RCC 7860 (cell line): ENCODE measurements at regions not wholly inside any gene's neighbourhood (a gene's known extent, or its start where the extent isn't known, plus 50 kb on each side); places are given as distances from the start of the nearest gene placed in this dataset.

Experiments
- DNase-seq: peaks from one replicate; pipeline ENCODE4 v3.0.0-alpha.2; 2015; ENCODE audit warnings: low spot score
- FAIRE-seq: peaks from 2 replicates; lab custom pipeline; 2012; peaks lifted over from hg19 to GRCh38; lab: Jason Lieb, UNC

- FAIRE-seq (no peak), DNase-seq (no peak)
Observed at GRCh38 chr2:105653302-105653701, 91.4 kb upstream of the NCK2 start.

DNA sequence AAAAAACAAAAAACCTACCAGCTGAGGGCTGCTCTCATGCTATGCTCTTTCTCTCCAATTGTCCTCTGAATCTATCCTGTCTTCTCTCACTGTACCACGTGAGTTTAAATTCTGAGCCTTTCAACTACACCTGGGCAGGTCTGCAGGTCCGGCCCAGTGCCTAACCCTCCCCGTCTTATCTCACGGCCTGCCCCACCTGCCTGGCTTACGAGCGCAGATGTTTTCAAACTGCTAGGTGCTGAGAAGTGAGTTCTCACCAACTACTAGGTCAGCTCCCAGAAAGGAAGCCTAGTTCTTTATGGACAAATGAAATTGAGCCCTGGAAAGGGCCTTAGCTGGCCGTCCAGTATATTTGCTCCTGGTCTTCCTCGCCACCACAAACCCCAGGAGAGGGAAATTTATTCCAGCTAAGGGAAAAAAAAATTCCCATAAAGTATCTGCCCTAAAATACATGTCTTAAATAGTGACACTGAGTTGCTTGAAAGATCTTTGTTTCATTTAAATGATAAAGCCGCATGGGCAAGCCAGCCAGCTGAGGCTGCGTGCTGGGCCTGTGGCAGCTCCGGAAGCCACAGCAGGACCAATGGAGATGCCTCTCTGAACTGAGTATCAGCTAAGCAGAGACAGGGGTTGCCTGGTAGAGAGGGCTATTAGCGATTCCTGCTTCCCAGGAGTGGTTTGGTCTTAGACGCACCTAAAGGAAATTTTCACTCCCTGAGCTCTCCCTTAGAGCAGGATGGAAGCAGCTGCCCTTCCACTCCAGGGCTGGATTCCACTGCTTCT lies 92.5 kb upstream of the NCK2 start:
- no peak for FAIRE-seq

GRCh38 chr2:105649534-105649933 lies 95.2 kb upstream of the NCK2 start:
- FAIRE-seq (no peak), DNase-seq (no peak)

More for the DNA sequence above, 92.5 kb upstream of the NCK2 start:
- no peak for DNase-seq

- FAIRE-seq, result no peak
- DNase-seq, result no peak
Observed at GRCh38 chr2:105647731-105648130, 97.0 kb upstream of the NCK2 start.

GRCh38 chr2:105646774-105647076 lies 98.0 kb upstream of the NCK2 start:
- FAIRE-seq, result no peak
- DNase-seq, result no peak

GRCh38 chr2:105645938-105646773 lies 98.6 kb upstream of the NCK2 start:
- FAIRE-seq (no peak), DNase-seq (no peak)

- no peak for FAIRE-seq
- DNase-seq, result no peak
Observed at GRCh38 chr2:105645031-105645937, 99.4 kb upstream of the NCK2 start.

DNA sequence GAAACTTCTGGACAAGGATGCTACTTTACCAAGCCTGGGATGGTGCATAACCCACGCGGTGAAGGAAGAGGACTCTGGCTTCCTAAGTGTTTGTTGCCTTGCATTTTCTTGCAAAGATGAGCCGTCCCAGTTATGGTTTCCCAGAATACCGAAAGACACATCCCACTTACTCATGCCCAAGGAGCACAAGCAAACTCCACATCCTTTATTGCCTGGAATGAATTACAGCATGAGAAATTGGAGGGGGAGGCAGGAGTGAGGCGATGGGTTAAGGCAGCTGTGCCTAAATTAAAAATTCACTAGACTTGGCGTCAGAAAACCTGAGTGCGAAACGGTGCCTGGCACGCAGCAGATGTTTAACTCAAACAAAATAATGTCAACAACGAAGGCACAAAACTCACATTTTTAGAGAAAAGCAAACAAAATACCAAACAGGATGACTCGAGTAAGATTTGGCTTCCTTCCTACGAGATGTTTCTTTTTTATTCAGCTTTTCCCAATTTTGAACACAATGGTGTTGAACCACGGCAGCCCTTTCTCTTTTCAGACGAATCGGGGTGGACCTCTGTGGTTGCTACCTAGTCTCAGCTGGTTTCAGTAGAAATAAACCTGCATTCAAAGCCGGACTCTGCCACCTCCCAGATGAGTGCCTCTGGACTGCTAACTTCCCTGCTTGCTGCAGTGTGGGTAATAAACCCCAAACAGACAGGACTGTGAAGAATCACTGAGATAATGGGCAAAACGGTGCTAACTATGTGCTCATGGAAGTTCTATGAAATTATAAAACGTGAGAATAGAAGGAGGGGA lies 100.3 kb upstream of the NCK2 start:
- no peak for FAIRE-seq

GRCh38 chr2:105643405-105644173 lies 101.1 kb upstream of the NCK2 start:
- DNase-seq (no peak), FAIRE-seq (no peak)

More for the DNA sequence above, 100.3 kb upstream of the NCK2 start:
- no peak for DNase-seq

DNA sequence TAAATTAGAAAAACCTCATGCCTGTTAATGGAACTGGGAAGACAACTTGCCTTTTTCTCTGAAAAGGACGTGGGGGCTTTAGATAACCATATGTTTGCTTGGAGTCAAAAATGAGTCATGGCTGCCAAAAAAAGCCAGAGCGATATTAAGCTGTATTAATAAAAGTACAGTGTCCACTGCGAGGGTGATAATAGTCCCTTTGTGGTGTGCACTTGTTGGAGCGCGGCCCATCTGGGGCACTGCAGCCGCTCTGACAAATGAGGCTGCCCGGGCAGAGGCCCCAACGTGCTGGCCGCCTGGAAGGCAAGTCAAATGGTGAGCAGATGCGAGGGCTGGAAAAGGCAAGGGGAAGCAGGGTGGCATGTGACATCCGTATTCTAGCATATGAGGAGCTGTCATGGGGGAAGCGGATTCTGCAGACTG lies 103.3 kb upstream of the NCK2 start:
- no peak for FAIRE-seq

GRCh38 chr2:105640246-105640645 lies 104.5 kb upstream of the NCK2 start:
- DNase-seq, result no peak

More for the DNA sequence above, 103.3 kb upstream of the NCK2 start:
- DNase-seq, result no peak

GRCh38 chr2:105636109-105636740 lies 108.5 kb upstream of the NCK2 start:
- DNase-seq (no peak), FAIRE-seq (no peak)

More at GRCh38 chr2:105640246-105640645, 104.5 kb upstream of the NCK2 start:
- FAIRE-seq, result no peak

DNA sequence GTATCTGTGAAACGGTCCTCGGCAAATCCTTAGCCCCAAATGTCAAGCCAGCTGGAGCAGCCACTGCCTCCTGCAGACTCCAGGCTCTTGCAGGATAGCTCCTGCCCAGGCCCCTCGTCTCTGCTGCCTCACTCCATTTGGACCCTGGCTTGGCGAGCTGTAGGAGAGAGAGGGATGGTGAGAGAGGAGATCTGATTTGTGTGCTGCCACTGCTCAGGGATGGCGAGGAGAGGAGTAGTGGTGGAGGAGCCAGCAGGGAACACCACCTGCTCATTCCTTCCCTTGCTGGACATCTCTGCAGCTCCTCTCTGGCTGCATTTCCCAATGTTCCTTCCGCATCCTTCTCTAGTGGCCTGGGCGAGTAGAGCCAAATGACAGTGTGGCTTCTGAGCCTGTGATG lies 109.1 kb upstream of the NCK2 start:
- DNase-seq (no peak), FAIRE-seq (no peak)

- FAIRE-seq (no peak), DNase-seq (no peak)
Observed at GRCh38 chr2:105634198-105634597, 110.5 kb upstream of the NCK2 start.

GRCh38 chr2:105631922-105632321 lies 112.8 kb upstream of the NCK2 start:
- FAIRE-seq, result no peak
- no peak for DNase-seq

GRCh38 chr2:105631011-105631410 lies 113.7 kb upstream of the NCK2 start:
- DNase-seq (no peak), FAIRE-seq (no peak)

DNA sequence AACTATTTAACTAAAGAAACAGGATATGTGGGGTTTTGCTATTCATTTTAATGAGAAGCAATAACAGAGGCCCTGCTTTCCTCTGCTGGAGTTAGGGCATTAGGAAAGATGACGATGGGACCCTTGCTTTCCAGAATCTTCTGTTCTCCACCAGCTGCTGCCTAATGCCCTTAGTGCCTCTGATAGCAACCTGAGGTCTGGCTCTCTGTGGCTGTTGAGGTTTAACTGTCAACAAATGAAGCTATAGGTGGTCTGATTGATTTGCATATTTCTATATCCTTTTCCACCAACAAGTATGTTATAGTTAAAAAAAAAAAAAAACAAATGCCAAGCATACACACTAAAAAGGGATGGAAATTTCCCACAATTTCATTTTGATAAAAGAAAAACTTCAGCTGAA lies 115.1 kb upstream of the NCK2 start:
- FAIRE-seq (no peak), DNase-seq (no peak)

DNA sequence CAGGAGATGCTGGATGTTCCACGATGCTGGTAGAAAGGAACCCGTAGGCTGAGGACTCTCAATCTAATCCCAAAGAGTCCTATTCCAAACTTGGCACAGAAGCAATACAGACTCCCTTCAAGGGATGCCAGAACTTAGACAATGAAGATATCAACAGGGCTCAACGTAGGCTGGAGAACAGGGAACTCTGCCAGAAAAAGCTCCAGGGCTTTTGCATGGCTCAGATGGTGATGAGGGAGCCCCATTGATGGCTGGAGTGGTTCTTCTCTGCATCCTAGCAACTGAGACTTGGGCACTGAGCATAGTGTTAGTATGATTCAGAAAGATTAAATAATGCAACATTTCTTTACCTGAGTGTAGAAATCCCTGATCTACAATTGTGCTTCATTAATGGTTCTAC lies 117.2 kb upstream of the NCK2 start:
- no peak for FAIRE-seq
- DNase-seq, result no peak

- FAIRE-seq, result no peak
Observed at GRCh38 chr2:105626966-105627340, 117.8 kb upstream of the NCK2 start.

More at GRCh38 chr2:105626966-105627340, 117.8 kb upstream of the NCK2 start:
- no peak for DNase-seq
